Left colon (tissue), 2 donors: ENCODE measurements at regions not wholly inside any gene's neighbourhood (a gene's known extent, or its start where the extent isn't known, plus 50 kb on each side); places are given as distances from the start of the nearest gene placed in this dataset.

Source experiments
- ATAC-seq: fragments of 200-7000 bp; cut with Tn5 transposase; one replicate; pipeline ENCODE4 v1.9.1; 2020; ENCODE audit warnings: mild to moderate bottlenecking, moderate library complexity
- DNase-seq, 2 donors: peaks; one replicate each; pipeline ENCODE4 v3.0.0-alpha.2; 2020
- intact Hi-C, 2 donors: fragments of 100-400 bp; cut with DNase I in 1 of 2; cut with micrococcal nuclease in 1 of 2; formaldehyde crosslinking; loops; one replicate each; pipeline versions ENCODE4 v1.11.2 to v1.14.0; 2022; cut with DNase I, micrococcal nuclease
- donor health status: DM: no; HTN: no; CAD: no.
- donor health status: DM: yes; HTN: yes; CAD: no.

- ATAC-seq (no peak), DNase-seq (no peak)
- intact Hi-C loops: no loop called here
Measured at GRCh38 chr2:133823226-133823550, 254.9 kb upstream of the NCKAP5 start.

- no peak for DNase-seq
- intact Hi-C loops: no loop called here
Measured at GRCh38 chr2:133824869-133825268, 256.6 kb upstream of the NCKAP5 start.

GRCh38 chr2:133825778-133826177, 257.5 kb upstream of the NCKAP5 start:
- intact Hi-C loops: no loop called here
- ATAC-seq (no peak), DNase-seq (no peak)

More at GRCh38 chr2:133824869-133825268, 256.6 kb upstream of the NCKAP5 start:
- ATAC-seq: no peak

DNA sequence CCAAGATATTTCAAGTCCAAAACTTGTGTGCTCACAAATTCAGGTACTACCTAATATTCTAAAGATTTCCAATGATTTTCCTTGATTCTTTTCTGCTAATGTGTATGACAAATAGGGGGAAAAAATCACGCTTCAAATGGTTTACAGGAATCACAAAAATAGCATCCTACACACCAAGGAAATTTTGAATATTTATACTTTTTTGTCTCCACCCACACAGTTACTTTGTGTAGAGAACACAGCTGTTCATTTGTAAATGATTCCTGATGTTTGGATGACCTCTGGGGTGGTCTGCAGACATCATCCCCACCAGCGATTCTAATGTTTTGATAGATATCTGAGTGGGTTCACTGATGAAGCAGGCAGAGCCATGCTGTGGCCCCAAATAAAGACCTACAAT, 260.6 kb upstream of the NCKAP5 start:
- intact Hi-C loops: no loop called here
- no peak for ATAC-seq
- DNase-seq: no peak

DNA sequence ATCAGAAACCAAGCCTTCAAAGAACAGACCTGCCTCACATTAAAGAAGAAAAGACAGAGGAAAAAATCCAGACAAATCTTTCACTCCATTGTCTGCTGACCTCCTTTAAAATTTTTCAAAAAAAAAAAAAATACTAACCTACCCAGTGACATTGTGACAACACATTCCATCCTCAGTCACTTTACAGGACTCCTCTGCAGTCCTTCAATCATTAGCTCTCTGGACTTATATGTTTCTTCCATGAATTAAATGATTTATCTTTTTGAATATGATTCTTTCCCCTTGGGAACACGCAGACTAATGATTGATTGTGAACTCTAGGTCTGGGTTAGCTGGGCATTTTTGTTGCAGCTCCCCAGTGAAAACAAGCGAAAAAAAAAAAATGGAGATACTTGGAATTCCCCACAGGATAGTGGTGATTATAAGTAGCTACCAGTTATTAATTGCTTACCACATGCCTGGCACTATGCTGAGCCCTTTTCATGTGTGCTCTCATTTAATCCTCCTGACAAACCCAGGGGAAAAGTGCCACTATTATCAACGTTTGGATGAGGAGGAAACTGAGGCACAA, 261.3 kb upstream of the NCKAP5 start:
- ATAC-seq (no peak), DNase-seq (no peak)
- intact Hi-C loops: no loop called here

- DNase-seq (no peak), ATAC-seq (no peak)
- intact Hi-C loops: no loop called here
Measured at GRCh38 chr2:133833746-133834145, 265.5 kb upstream of the NCKAP5 start.

DNA sequence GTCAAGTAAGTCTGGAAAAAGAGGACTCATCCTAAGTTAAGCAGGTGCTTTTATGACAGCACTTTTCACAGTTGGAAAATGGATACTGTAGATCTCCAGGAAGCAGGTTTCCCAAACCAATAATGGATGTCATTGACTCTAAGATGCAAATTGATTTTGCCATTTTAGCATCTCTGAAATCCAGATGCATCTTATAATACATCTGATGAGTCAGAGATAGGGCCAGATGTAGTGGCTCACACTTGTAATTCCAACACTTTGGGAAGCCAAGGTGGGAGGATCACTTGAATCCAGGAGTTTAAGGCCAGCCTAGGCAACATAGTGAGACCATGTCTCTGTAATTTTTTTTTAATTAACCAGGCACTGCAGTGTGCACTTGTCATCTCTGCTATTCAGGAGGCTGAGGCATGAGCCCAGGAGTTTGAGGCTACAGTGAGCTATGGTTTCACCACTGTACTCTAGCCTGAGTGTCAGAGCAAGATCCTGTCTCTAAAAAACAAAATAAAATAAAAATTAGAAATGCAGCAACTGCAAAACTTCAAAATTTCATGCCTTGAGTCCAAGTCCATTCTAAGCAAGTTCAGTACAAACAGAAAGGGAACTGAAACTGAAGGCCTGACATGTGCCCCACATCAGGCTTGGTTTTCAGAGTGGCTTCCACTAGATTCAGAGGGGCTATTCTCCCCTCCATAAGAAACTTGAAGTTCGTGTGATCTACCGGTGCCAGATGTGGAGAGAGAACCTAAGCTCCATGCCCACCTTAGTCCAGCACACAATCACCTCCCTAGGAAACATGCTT, 267.8 kb upstream of the NCKAP5 start:
- ATAC-seq: no peak
- DNase-seq: no peak
- intact Hi-C loops: no loop called here

- no peak for ATAC-seq
- no peak for DNase-seq
- intact Hi-C loops: no loop called here
Measured at GRCh38 chr2:133836691-133837345, 268.6 kb upstream of the NCKAP5 start.

- intact Hi-C loops: no loop called here
- DNase-seq: no peak
- no peak for ATAC-seq
Measured at GRCh38 chr2:133837441-133838094, 269.3 kb upstream of the NCKAP5 start.

- intact Hi-C loops: no loop called here
- DNase-seq: no peak
- ATAC-seq: no peak
Measured at GRCh38 chr2:133838642-133839365, 270.5 kb upstream of the NCKAP5 start.

- ATAC-seq (no peak), DNase-seq (no peak)
- intact Hi-C loops: loop anchor here in 1 of 2 donors (5.0 kb wide), 1 partner anchor 1292 kb away; no protein-coding TSS in a partner anchor
Measured at GRCh38 chr2:133839677-133840076, 271.4 kb upstream of the NCKAP5 start.

- intact Hi-C loops: loop anchor here in 1 of 2 donors (5.0 kb wide), 1 partner anchor 1293 kb away; no protein-coding TSS in a partner anchor
- no peak for ATAC-seq
- no peak for DNase-seq
Measured at GRCh38 chr2:133840761-133841160, 272.5 kb upstream of the NCKAP5 start.

DNA sequence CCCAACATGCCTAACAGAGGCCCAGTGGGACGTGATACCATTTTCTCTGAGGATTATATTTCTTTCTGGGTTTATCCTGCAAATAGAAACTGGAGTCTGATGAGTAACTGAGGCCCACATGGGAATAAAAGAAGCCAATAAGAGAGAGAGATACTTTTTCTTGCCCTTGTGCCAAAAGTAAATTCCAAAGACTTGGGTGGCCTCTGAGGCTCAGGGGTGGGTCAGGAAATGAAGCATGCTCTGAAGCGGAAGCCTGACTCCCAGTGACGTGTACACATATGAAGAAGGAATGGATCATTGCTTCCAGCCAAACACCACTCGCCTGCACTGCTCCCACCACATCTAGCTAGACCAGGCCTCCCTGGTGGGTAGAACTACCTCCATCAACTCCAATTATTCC, 273.6 kb upstream of the NCKAP5 start:
- DNase-seq (no peak), ATAC-seq (no peak)
- intact Hi-C loops: loop anchor here in 1 of 2 donors (5.0 kb wide), 1 partner anchor 1295 kb away; no protein-coding TSS in a partner anchor

GRCh38 chr2:133842446-133842845, 274.2 kb upstream of the NCKAP5 start:
- ATAC-seq: no peak
- DNase-seq: no peak
- intact Hi-C loops: loop anchor here in 1 of 2 donors (5.0 kb wide), 1 partner anchor 1295 kb away; no protein-coding TSS in a partner anchor

DNA sequence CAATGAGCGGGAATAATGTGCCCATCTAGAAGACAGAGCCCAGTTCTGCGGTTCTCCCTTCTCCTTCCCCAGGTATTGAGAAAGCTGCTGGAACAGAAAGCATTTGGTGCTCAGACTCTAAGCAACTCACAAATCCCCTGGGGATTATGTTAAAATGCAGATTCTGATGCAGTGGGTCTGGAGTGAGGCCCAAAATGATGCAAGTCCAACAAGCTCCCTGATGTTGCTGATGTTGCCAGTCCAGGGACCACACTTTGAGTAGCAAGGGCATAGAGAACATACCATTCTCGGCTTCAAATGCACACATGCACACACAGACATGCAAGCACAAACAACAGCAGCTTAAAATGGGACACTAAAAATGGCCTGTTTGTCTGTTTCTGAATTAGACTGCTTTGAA, 274.8 kb upstream of the NCKAP5 start:
- DNase-seq (no peak), ATAC-seq (no peak)
- intact Hi-C loops: loop anchor here in 1 of 2 donors (5.0 kb wide), 1 partner anchor 1296 kb away; no protein-coding TSS in a partner anchor

GRCh38 chr2:133843551-133843950, 275.3 kb upstream of the NCKAP5 start:
- ATAC-seq: no peak
- intact Hi-C loops: loop anchor here in 1 of 2 donors (5.0 kb wide), 1 partner anchor 1296 kb away; no protein-coding TSS in a partner anchor
- no peak for DNase-seq

GRCh38 chr2:133844214-133844892, 276.1 kb upstream of the NCKAP5 start:
- ATAC-seq (peak; percentile 92), DNase-seq (peak; percentile 40 to 64)
- intact Hi-C loops: loop anchor here in 1 of 2 donors (5.0 kb wide), 1 partner anchor 1297 kb away; no protein-coding TSS in a partner anchor

DNA sequence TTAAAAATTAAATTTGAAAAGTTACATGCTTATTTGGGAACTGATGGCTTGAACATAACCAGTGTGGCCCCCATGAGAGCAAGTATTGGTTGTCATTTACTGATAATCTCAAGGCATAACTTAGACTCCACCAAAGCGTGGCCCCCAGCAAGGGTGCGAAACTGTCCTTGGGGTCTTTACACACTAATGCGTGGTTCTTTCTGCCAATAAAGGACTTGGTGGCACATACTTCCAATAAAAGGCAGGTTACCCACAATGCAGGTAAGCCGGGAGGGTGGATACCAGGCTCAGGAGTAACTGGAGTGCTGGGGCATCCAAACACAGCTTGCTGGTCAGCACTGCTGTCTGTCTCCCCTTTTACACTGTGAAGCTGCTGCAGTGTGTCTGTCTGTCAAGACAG, 278.2 kb upstream of the NCKAP5 start:
- intact Hi-C loops: no loop called here
- DNase-seq: no peak
- ATAC-seq: no peak
